Endothelial cell of umbilical vein (primary cell): ENCODE measurements at regions not wholly inside any gene's neighbourhood (a gene's known extent, or its start where the extent isn't known, plus 50 kb on each side); places are given as distances from the start of the nearest gene placed in this dataset.

Experiments
- BruUV-seq: library from RNA; stranded (reverse); fragments of 400-500 nt; replicated peaks from 2 replicates; lab custom pipeline; 2021; lab: Mats Ljungman, UMichigan
- CTCF ChIA-PET: fragments of 300-600, 350-600 bp; sonication (Branson Sonifier 250); formaldehyde crosslinking; loops from one replicate; lab custom pipeline; 2021; ENCODE audit warnings: antibody characterized with exemption, inconsistent platforms; lab: Charles Lee
- POLR2A ChIA-PET: fragments of 300-600, 350-600 bp; sonication (Branson Sonifier 250); formaldehyde crosslinking; loops from one replicate; lab custom pipeline; 2021; ENCODE audit warnings: antibody characterized with exemption, inconsistent platforms; lab: Charles Lee
- DNase-seq: peaks from one replicate; pipeline ENCODE4 v3.0.0-alpha.2; 2011; ENCODE audit warnings: low read depth, low spot score
- FAIRE-seq: peaks from 2 replicates; lab custom pipeline; 2011; peaks lifted over from hg19 to GRCh38; lab: Jason Lieb, UNC
- H2AFZ ChIP-seq: 2 replicates; pipeline ENCODE4 v1.6.0; 2012; ENCODE audit warnings: low read depth, low read length, control low read depth, inconsistent platforms
- H3K27ac ChIP-seq: 2 replicates; pipeline ENCODE4 v1.5.1; 2011; ENCODE audit warnings: low read depth, mild to moderate bottlenecking, control low read depth, low read length, moderate library complexity; ENCODE audit not compliant: insufficient read depth
- H3K27me3 ChIP-seq, 2 experiments: 2 replicates each; pipeline versions ENCODE4 v1.6.0 to v1.6.1; 2011; ENCODE audit warnings: low read length in 2 of 2, mixed read lengths in 1 of 2; ENCODE audit not compliant: control insufficient read depth in 2 of 2, insufficient read depth in 2 of 2
- H3K36me3 ChIP-seq, 2 experiments: 2 replicates in 1 of 2; 3 replicates in 1 of 2; pipeline ENCODE4 v1.5.1; 2011; ENCODE audit warnings: low read length in 2 of 2, mild to moderate bottlenecking in 1 of 2, moderate library complexity in 1 of 2; ENCODE audit not compliant: control insufficient read depth in 2 of 2, insufficient read depth in 2 of 2; ENCODE audit errors: extremely low read depth in 1 of 2
- H3K4me1 ChIP-seq: 3 replicates; pipeline ENCODE4 v1.5.1; 2011; ENCODE audit warnings: mild to moderate bottlenecking, low read length; ENCODE audit not compliant: control insufficient read depth, insufficient read depth; ENCODE audit errors: extremely low read depth
- H3K4me2 ChIP-seq: 2 replicates; pipeline ENCODE4 v1.6.1; 2011; ENCODE audit warnings: low read length, control low read depth, mixed read lengths; ENCODE audit not compliant: insufficient read depth
- H3K4me3 ChIP-seq, 3 experiments: fragments of 200-600 bp in 1 of 3; sonication (generic), shearing (Covaris generic) in 1 of 3; replicated peaks in 1 of 3; 2 replicates each; pipeline ENCODE4 v1.5.1; 2011 to 2016; ENCODE audit warnings: control low read depth in 3 of 3, low read length in 3 of 3, mild to moderate bottlenecking in 2 of 3, inconsistent platforms in 1 of 3, low read depth in 1 of 3, moderate library complexity in 1 of 3; ENCODE audit not compliant: insufficient read depth in 1 of 3
- H3K79me2 ChIP-seq: 2 replicates; pipeline ENCODE4 v1.6.0; 2012; ENCODE audit warnings: low read length, inconsistent platforms; ENCODE audit not compliant: control insufficient read depth, insufficient read depth
- H3K9ac ChIP-seq: replicated peaks from 2 replicates; pipeline ENCODE3; 2011; ENCODE audit warnings: low read length, control low read depth; ENCODE audit not compliant: insufficient read depth; ENCODE audit errors: extremely low read depth
- H3K9me1 ChIP-seq: replicated peaks from 3 replicates; pipeline ENCODE4 v1.6.0; 2011; ENCODE audit warnings: mild to moderate bottlenecking, low read length; ENCODE audit not compliant: control insufficient read depth, insufficient read depth; ENCODE audit errors: extremely low read depth
- H3K9me3 ChIP-seq: replicated peaks from 2 replicates; pipeline ENCODE4 v1.5.1; 2012; ENCODE audit warnings: low read length, inconsistent platforms; ENCODE audit not compliant: control insufficient read depth, insufficient read depth
- H4K20me1 ChIP-seq: replicated peaks from 2 replicates; pipeline ENCODE3; 2011; ENCODE audit warnings: mild to moderate bottlenecking, low read length; ENCODE audit not compliant: control insufficient read depth, insufficient read depth; ENCODE audit errors: extremely low read depth
- CTCF ChIP-seq, 2 donors: IDR thresholded peaks; 1 replicate in 1 of 2; 2 replicates in 1 of 2; pipeline ENCODE4 v1.5.1; 2011; ENCODE audit warnings: low read length in 2 of 2, mild to moderate bottlenecking in 2 of 2, moderate library complexity in 2 of 2, control low read depth in 1 of 2, inconsistent platforms in 1 of 2, low read depth in 1 of 2; ENCODE audit not compliant: insufficient read depth in 1 of 2; ENCODE audit errors: extremely low read depth in 1 of 2
- EZH2 ChIP-seq: IDR thresholded peaks from 2 replicates; pipeline ENCODE4 v1.6.1; 2012; ENCODE audit warnings: borderline replicate concordance, low read depth, mild to moderate bottlenecking, moderate library complexity, low read length, inconsistent platforms; ENCODE audit not compliant: severe bottlenecking
- FOS ChIP-seq: IDR thresholded peaks from 2 replicates; pipeline ENCODE4 v1.6.1; 2011; ENCODE audit warnings: mild to moderate bottlenecking, low read length, moderate library complexity, borderline replicate concordance; ENCODE audit not compliant: insufficient read depth
- GATA2 ChIP-seq: IDR thresholded peaks from 2 replicates; pipeline ENCODE4 v1.7.0; 2011; ENCODE audit warnings: low read depth, mild to moderate bottlenecking, moderate library complexity, mixed read lengths, low read length; ENCODE audit not compliant: insufficient read length, insufficient read depth
- JUN ChIP-seq: IDR thresholded peaks from 2 replicates; pipeline ENCODE4 v1.6.1; 2011; ENCODE audit warnings: borderline replicate concordance, low read depth; ENCODE audit not compliant: insufficient read length, insufficient read depth
- MAX ChIP-seq: IDR thresholded peaks from 2 replicates; pipeline ENCODE4 v1.6.1; 2011; ENCODE audit not compliant: insufficient read depth, insufficient read length
- MYC ChIP-seq: IDR thresholded peaks from one replicate; pipeline ENCODE4 v1.6.1; 2011; ENCODE audit warnings: mild to moderate bottlenecking, low read depth, low read length
- POLR2A ChIP-seq: IDR thresholded peaks from 2 replicates; pipeline ENCODE4 v1.6.1; 2012; ENCODE audit warnings: low read depth, mild to moderate bottlenecking, control low read depth, low read length
- POLR2AphosphoS5 ChIP-seq: IDR thresholded peaks from 2 replicates; pipeline ENCODE4 v1.6.1; 2012; ENCODE audit warnings: low read depth, mild to moderate bottlenecking, control low read depth, low read length, moderate library complexity; ENCODE audit not compliant: insufficient read depth
- dilution Hi-C: fragments of 300-500 bp; cut with MboI; formaldehyde crosslinking; loops from one replicate; pipeline ENCODE4 v1.15.0; 2019; ENCODE audit warnings: low sequenced_read_pairs; ENCODE audit not compliant: extremely low pct_ligation_motif_present
- intact Hi-C: fragments of 100-400 bp; cut with micrococcal nuclease; formaldehyde crosslinking; loops from one replicate; pipeline ENCODE4 v1.10.0; 2022

- H3K4me3 ChIP-seq, result no peak overlapping the region
- no peak for FAIRE-seq
- H3K36me3 ChIP-seq, result no peaks in the 10 kb centered on the region
- no TSS peak for BruUV-seq
- TF ChIP-seq POLR2AphosphoS5 (no peak), JUN (no peak), POLR2A (no peak), EZH2 (no peak), CTCF (IDR thresholded peaks at IDR 0.05; ENCODE audit: extremely low read depth in 1 of 2, insufficient read depth in 1 of 2, low read depth in 1 of 2, low read length in 2 of 2) (no peak), GATA2 (no peak), MYC (no peak), FOS (no peak), MAX (no peak)
- no peak overlapping the region for H3K27ac ChIP-seq
- H3K79me2 ChIP-seq, result no peaks in the 10 kb centered on the region
- H3K4me1 ChIP-seq, result no peaks in the 10 kb centered on the region
- ChIA-PET CTCF (no interaction called here), POLR2A (no interaction called here)
- no peaks in the 10 kb centered on the region for H4K20me1 ChIP-seq
- intact Hi-C loops (no loop called here), dilution Hi-C loops (no loop called here)
- no peaks in the 10 kb centered on the region for H3K9me3 ChIP-seq
- H3K27me3 ChIP-seq, result no peaks in the 10 kb centered on the region
- DNase-seq, result no peak
- H3K4me2 ChIP-seq, result no peak overlapping the region
- no peak overlapping the region for H3K9ac ChIP-seq
- H3K9me1 ChIP-seq, result no peaks in the 10 kb centered on the region
- no peak overlapping the region for H2AFZ ChIP-seq
These were observed 377.3 kb upstream of the STEAP1 start for GRCh38 chr7:89776980-89777379.
